ENCODE measurements at regions not wholly inside any gene's neighbourhood (a gene's known extent, or its start where the extent isn't known, plus 50 kb on each side); places are given as distances from the start of the nearest gene placed in this dataset.

- ATAC-seq (no peak), DNase-seq (ENCODE audit: extremely low read depth in 1 of 4, low spot score in 3 of 4) (no peak), FAIRE-seq (no peak)
- no peak for TF ChIP-seq TFE3 (CRISPR knock-in tag; IDR thresholded peaks at IDR 0.05)
- TF ChIP-seq NCOA1 (IDR thresholded peaks at IDR 0.05; ENCODE audit: low read depth) = no peak
- TF ChIP-seq ZNF57 (CRISPR knock-in tag; IDR thresholded peaks at IDR 0.05) = no peak
- no peak for TF ChIP-seq SMARCB1 (IDR thresholded peaks at IDR 0.05; ENCODE audit: insufficient read length, low read depth)
- no peak for TF ChIP-seq ZNF184 (CRISPR knock-in tag; IDR thresholded peaks at IDR 0.05)
- TF ChIP-seq ZNF253 (CRISPR knock-in tag; conservative IDR thresholded peaks at IDR 0.05) = no peak
- H3K9me1 ChIP-seq (ENCODE audit: control insufficient read depth, insufficient read depth, low read length) = no peaks in the 10 kb centered on the region
- 1% methylated on average over 4 of the region's 4 CpGs for WGBS (ENCODE audit: insufficient coverage, low coverage, missing lambda C conversion rate)
- CTCF ChIA-PET (ENCODE audit: low intra/inter-chr PET ratio) = no interaction called here
- H3K4me1 ChIP-seq (replicated peaks in 1 of 2; ENCODE audit: control insufficient read depth in 2 of 2, insufficient read depth in 2 of 2, low read length in 2 of 2) = no peaks in the 10 kb centered on the region
- no peaks in the 10 kb centered on the region for H3K79me2 ChIP-seq (ENCODE audit: control insufficient read depth, insufficient read depth, low read length)
- no TSS peak for BruUV-seq (replicated peaks)
- no peaks in the 10 kb centered on the region for H3K36me3 ChIP-seq (ENCODE audit: control insufficient read depth, insufficient read depth, low read length)
- in situ Hi-C loops (cut with MboI) (no loop called here), intact Hi-C loops (cut with micrococcal nuclease) (no loop called here)
- no peaks in the 10 kb centered on the region for H3K27me3 ChIP-seq (ENCODE audit: control insufficient read depth in 2 of 2, insufficient read depth in 2 of 2, low read length in 2 of 2)
- H3K9ac ChIP-seq (ENCODE audit: insufficient read depth in 1 of 2, low read depth in 2 of 2, low read length in 2 of 2) = no peak overlapping the region
- H3K27ac ChIP-seq (ENCODE audit: extremely low read depth, low read depth, low read length) = no peak overlapping the region
- POLR2A ChIA-PET = no interaction called here
- H3K9me3 ChIP-seq (replicated peaks; ENCODE audit: control insufficient read depth, insufficient read depth, low read depth, low read length) = no peaks in the 10 kb centered on the region
- H4K20me1 ChIP-seq (replicated peaks; ENCODE audit: control insufficient read depth, insufficient read depth, low read length) = no peaks in the 10 kb centered on the region
- no peak overlapping the region for H2AFZ ChIP-seq (ENCODE audit: low read depth, low read length)
- no peak overlapping the region for H3K4me3 ChIP-seq
- H3K4me2 ChIP-seq (ENCODE audit: insufficient read depth, low read length) = no peak overlapping the region
Measured at GRCh38 chr6:119891644-119892043, 542.1 kb upstream of the MAN1A1 start.

- POLR2A ChIA-PET = no interaction called here
- CTCF ChIA-PET (ENCODE audit: low intra/inter-chr PET ratio) = no interaction called here
- in situ Hi-C loops (cut with MboI) (no loop called here), intact Hi-C loops (cut with micrococcal nuclease) (no loop called here)
- ATAC-seq (no peak), DNase-seq (ENCODE audit: extremely low read depth in 1 of 4, low spot score in 3 of 4) (no peak), FAIRE-seq (no peak)
- H3K36me3 ChIP-seq (ENCODE audit: control insufficient read depth, insufficient read depth, low read length) = no peaks in the 10 kb centered on the region
- H3K79me2 ChIP-seq (ENCODE audit: control insufficient read depth, insufficient read depth, low read length) = no peaks in the 10 kb centered on the region
- H3K4me3 ChIP-seq = no peak overlapping the region
- no peak overlapping the region for H3K9ac ChIP-seq (ENCODE audit: insufficient read depth in 1 of 2, low read depth in 2 of 2, low read length in 2 of 2)
- no TSS peak for BruUV-seq (replicated peaks)
- H3K9me3 ChIP-seq (replicated peaks; ENCODE audit: control insufficient read depth, insufficient read depth, low read depth, low read length) = no peaks in the 10 kb centered on the region
- H2AFZ ChIP-seq (ENCODE audit: low read depth, low read length) = no peak overlapping the region
- no peaks in the 10 kb centered on the region for H3K4me1 ChIP-seq (replicated peaks in 1 of 2; ENCODE audit: control insufficient read depth in 2 of 2, insufficient read depth in 2 of 2, low read length in 2 of 2)
- H3K27me3 ChIP-seq (ENCODE audit: control insufficient read depth in 2 of 2, insufficient read depth in 2 of 2, low read length in 2 of 2) = no peaks in the 10 kb centered on the region
- WGBS (ENCODE audit: insufficient coverage, low coverage, missing lambda C conversion rate) = 0% methylated on average over 1 of the region's 1 CpG
- no peak overlapping the region for H3K4me2 ChIP-seq (ENCODE audit: insufficient read depth, low read length)
- no peaks in the 10 kb centered on the region for H3K9me1 ChIP-seq (ENCODE audit: control insufficient read depth, insufficient read depth, low read length)
- no peak overlapping the region for H3K27ac ChIP-seq (ENCODE audit: extremely low read depth, low read depth, low read length)
- no peaks in the 10 kb centered on the region for H4K20me1 ChIP-seq (replicated peaks; ENCODE audit: control insufficient read depth, insufficient read depth, low read length)
- no peak for TF ChIP-seq FOXK1 (CRISPR knock-in tag; IDR thresholded peaks at IDR 0.05; ENCODE audit: borderline replicate concordance)
- no peak for TF ChIP-seq KLF6 (CRISPR knock-in tag; IDR thresholded peaks at IDR 0.05; ENCODE audit: borderline replicate concordance)
- no peak for TF ChIP-seq DIDO1 (tag; IDR thresholded peaks at IDR 0.05; ENCODE audit: low read depth)
- TF ChIP-seq ZNF699 (CRISPR knock-in tag; IDR thresholded peaks at IDR 0.05; ENCODE audit: insufficient replicate concordance) = no peak
- TF ChIP-seq ARID3B (CRISPR knock-in tag; IDR thresholded peaks at IDR 0.05; ENCODE audit: borderline replicate concordance) = no peak
- no peak for TF ChIP-seq XRCC5 (IDR thresholded peaks at IDR 0.05; ENCODE audit: low read depth, low read length)
- no peak for TF ChIP-seq TSC22D4 (tag; IDR thresholded peaks at IDR 0.05)
- TF ChIP-seq PCBP2 (IDR thresholded peaks at IDR 0.05; ENCODE audit: low read depth, low read length, poor library complexity, severe bottlenecking) = no peak
- TF ChIP-seq BHLHE40 (IDR thresholded peaks at IDR 0.05; ENCODE audit: low read length) = no peak
- TF ChIP-seq PTRF (tag; IDR thresholded peaks at IDR 0.05) = no peak
Measured at GRCh38 chr6:119891206-119891605, 541.6 kb upstream of the MAN1A1 start.
